ENCODE measurements at regions not wholly inside any gene's neighbourhood (a gene's known extent, or its start where the extent isn't known, plus 50 kb on each side); places are given as distances from the start of the nearest gene placed in this dataset.

DNA sequence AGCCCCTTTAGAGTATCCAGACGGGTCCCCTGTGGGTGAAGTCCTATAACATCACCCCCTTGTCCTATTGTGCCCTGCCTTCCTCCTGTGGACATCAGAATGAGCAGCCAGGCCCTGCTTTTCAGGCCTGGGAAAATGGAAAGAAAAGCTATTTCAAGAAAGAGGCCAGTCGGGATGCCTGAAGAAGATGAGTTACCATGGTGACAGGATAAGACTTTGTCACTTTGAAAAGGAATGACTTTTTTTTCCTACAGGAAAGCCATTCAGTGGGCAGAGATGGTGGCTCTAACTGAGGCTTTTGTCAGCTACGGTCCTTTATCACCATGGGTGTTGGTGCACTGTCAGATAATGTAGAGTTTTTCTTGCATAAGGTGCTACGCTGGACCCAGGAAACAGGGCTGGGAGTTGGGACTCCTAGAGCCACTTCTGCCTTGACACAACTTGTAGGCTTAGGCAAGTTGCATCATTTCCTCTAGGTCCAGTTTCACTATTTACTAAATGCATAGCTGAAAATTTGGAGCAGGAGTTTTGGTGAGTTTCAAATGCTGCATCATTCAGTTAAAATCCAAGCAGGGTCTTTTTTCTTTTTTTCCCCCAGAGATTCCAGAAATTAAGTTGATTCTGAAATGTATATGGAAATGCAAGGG is 179.0 kb upstream of the ADRA1D start:
- no peak for DNase-seq

DNA sequence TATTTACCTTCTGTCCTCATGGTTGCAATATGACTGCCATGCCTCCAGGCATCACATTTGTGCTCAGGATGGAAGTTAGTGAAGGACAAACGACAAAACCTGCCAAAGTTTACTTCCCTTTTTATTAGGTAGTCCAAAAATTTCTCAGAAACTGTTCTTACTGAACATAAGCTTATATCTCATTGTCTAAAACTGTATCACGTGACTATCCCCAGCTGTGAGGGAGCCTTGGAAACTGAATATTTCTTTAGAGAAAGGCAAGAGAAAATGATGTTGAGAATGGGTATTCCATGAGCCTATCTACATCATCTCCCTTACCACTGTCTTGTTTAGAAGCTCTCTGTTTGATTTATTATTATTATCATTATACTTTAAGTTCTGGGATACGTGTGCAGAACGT is 169.1 kb upstream of the ADRA1D start:
- DNase-seq, result no peak

- DNase-seq, result no peak
Observed at GRCh38 chr20:4415281-4415680, 166.2 kb upstream of the ADRA1D start.

- no peak for DNase-seq
Observed at GRCh38 chr20:4413314-4414049, 164.4 kb upstream of the ADRA1D start.

- DNase-seq, result no peak
Observed at GRCh38 chr20:4412216-4412615, 163.1 kb upstream of the ADRA1D start.

GRCh38 chr20:4411744-4412143 is 162.7 kb upstream of the ADRA1D start:
- DNase-seq, result no peak

GRCh38 chr20:4406627-4407026 is 157.5 kb upstream of the ADRA1D start:
- DNase-seq, result no peak

DNA sequence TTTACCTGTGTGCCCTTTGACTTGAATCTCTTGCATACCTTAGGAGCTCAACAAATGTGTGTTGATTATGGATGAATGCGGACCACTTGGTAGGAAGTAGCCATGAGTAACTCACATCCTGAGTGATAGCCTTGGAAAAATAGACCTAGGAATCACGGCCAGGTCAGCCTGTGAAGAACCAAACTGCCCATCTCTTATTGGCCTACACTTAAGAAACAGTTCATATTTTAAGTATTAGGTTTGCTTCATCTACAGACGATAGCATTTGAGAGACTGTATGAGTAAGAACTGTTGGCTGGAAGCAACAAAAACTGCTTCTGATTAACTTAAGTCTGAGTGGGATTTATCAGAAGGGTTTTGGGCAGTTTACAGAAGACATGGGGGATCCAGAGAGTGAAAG is 152.5 kb upstream of the ADRA1D start:
- DNase-seq, result no peak

- no peak for DNase-seq
Observed at GRCh38 chr20:4384961-4385360, 135.9 kb upstream of the ADRA1D start.

DNA sequence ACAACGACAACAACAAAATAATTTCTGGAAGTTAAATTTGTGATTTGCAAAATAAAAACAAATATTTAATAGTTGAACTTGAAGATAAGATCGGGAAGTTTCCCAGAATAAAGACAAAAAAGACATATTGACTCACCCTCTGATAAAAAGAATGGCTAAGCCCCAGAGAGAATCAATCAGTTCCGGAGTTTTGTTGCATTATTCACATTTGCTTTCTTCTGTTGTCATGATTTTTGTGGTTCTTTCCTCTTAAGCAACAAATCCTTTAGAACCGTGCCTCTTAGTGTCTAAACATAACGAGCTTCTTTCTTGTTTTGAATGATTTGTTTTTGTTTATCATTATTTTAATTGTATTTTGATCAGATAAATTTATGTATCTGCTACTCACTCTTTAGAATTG is 134.9 kb upstream of the ADRA1D start:
- DNase-seq, result no peak

- no peak for DNase-seq
Observed at GRCh38 chr20:4375881-4376280, 126.8 kb upstream of the ADRA1D start.

GRCh38 chr20:4373454-4373853 is 124.4 kb upstream of the ADRA1D start:
- no peak for DNase-seq

DNA sequence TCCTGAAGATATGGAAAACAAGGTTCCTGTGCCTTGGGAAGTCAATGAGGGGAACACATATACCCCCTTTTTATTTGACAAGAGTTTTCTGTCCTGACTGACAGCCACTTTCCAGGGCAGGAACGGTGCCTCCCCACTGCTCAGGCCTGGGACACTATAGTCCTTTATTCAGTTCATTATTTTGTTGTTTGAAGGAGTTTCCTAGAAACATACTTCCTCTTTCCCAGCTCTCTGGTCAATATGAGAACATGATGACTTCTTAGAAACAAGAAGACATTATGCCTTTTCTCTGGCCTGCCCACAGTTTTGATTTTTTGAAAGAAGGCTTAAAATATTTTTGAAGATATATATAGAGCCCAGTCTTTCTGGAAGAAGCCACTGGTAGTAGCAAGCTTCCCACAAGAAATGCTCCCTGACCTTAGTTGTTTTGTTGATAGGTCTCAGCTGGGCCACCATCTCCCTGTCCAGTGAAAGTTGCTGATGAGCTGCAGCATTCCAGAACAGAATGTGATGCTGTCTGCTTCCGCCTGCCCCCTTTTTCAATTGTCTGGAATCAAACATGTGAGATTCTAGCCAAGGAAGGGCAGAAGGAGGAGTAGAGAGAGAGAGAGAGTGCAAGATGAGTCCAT is 122.7 kb upstream of the ADRA1D start:
- DNase-seq, result no peak

GRCh38 chr20:4370851-4371250 is 121.8 kb upstream of the ADRA1D start:
- DNase-seq, result no peak

GRCh38 chr20:4369798-4370124 is 120.7 kb upstream of the ADRA1D start:
- DNase-seq, result peak in 1 of 2 donors; percentile 19

- DNase-seq, result no peak
Observed at GRCh38 chr20:4369119-4369797, 120.2 kb upstream of the ADRA1D start.

GRCh38 chr20:4366076-4366475 is 117.0 kb upstream of the ADRA1D start:
- DNase-seq, result no peak

DNA sequence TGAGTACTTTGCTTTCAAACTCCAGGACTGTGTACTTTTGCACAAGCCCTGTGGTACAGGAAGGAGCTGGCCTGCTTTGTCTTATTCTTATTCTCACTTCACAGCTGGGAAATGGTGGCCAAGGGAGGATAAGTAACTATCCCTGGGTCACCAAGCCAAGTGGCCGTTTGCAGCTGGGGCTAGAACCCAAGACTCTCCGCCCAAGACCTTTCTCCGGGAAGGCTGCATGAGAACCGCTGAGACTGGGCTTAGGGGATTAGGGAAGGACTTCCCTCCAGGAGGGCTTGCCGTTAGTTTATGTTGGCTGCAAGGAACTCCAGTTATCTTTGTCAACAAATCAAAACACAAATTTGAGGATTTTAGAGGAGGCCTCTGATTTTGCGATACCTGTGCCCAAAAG is 109.5 kb upstream of the ADRA1D start:
- no peak for DNase-seq

DNA sequence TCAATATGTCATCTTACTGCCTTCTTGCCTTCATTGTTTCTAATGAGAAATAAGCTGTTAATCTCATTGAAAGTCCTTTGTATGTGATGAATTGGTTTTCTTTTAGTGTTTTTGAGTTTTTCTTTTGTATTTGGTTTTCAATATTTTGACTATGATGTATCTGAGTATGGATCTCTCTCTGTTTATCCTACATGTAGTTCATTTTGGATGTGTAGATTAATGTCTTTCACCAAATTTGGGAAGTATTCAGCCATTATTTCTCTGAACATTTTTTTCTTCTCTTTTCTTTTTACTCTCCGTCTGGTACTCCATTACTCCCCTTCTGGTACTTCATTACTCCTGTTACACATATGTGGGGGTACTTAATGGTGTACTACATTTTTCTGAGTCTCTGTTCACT is 103.3 kb upstream of the ADRA1D start:
- DNase-seq, result no peak

DNA sequence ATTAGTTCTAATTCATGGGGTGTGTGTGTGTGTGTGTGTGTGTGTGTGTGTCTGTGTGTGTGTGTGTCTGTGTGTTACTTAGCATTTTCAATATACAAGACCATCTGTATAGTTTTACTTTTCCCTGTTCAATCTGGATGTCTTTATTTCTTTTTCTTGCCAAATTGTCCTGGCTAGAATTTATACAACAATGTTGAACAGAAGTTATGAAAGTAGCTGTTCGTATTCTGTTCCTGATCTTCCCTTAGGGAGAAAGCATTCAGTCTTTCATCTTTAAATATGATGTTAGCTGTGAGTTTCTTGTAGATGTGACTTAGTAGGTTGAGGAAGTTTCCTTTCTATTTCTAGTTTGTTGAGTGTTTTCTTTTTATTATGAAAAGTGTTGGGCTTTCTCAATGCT is 101.0 kb upstream of the ADRA1D start:
- DNase-seq, result no peak

GRCh38 chr20:4344670-4345069 is 95.6 kb upstream of the ADRA1D start:
- no peak for DNase-seq

GRCh38 chr20:4342609-4343008 is 93.5 kb upstream of the ADRA1D start:
- no peak for DNase-seq

DNA sequence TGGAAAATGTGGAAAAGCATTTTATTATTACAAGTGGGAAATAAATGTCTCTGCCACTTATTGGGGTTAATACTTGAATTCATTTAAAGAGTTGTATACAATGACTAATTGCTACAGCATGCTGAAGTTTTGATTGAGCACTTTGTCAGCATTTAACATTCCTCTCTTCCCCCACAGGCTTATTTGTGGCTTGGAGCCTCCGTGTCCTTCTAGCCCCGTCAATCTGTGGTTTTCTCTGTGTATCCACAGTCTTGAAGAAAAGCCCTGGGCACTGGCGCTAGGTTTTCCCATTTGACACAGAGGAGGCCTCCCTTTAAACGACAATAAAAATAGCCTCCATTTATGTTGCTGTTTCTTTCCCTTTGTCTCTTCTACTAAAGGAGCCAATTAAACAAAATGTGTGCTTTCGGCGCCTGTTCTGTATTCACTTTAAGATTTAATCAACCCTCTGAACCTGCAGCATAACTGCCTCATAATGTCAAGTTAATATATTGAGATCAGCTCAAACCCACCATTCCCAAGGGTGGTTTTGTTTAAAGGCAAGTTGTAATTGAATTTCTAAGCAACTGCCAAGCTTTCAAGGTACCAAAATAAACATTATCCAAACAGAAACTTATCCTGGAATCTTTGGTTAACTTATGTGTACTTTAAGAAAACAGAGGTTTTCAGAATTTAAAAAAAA is 92.9 kb upstream of the ADRA1D start:
- no peak for DNase-seq

Measured in activated CD4-positive, alpha-beta T cell treated with anti-CD3 and anti-CD28 coated beads for 4 hours (primary cell).